Activated T-helper 1 cell treated with Interleukin-2 at 50 U/mL for 16 hours (primary cell): ENCODE measurements at regions not wholly inside any gene's neighbourhood (a gene's known extent, or its start where the extent isn't known, plus 50 kb on each side); places are given as distances from the start of the nearest gene placed in this dataset.

ENCODE experiments used
- DNase-seq: peaks from one replicate; pipeline ENCODE4 v3.0.0-alpha.2; 2020; ENCODE audit warnings: low read depth

DNA sequence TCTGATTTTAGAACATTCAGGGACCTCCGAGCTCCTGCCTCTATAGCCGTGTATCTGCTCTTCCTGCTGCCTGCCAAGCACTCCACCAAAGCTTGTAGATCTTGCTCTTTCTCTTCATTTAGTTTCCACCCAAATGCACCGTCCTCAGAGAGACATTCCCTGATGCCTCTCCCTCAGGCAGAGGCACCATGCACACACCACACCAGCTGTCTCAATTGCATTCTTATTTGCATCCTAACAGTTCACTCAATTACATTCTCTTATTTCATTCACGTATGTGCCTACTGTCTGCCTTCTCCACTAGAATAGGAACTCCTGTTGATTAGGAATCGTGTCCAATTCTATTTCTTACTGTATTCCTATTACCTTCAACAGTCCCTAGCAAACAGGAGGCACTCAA, 845.4 kb upstream of the TMEM132C start:
- DNase-seq = no peak

DNA sequence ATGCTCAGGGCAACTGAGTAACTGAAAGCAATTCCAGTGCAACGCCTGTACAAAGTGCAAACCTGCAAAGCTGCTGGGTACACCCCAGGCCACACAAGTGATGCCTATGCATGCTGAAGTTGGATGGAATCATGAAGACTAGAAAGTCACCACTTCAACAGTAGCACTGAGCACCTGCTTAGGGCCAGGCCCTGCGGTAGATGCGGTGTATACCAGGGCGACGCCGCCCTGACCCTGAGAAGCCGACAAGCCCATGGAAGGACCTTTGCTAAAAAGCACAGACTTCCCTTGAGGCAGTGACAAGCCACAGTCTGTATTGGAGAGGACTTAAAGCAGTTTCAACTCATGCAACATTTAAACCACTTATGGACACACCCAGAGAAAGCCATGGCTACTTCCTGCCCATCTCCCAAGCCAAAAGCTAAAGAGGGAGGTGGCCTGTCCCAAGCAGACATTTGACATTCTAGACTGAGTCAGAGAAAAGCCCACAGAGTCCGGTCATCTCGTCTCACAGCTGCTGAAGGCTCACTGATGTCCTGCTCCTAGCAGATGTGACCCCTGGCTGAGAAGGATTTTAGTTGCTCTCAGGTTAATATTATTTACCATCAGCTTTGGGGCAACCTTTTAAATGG, 843.9 kb upstream of the TMEM132C start:
- no peak for DNase-seq

DNA sequence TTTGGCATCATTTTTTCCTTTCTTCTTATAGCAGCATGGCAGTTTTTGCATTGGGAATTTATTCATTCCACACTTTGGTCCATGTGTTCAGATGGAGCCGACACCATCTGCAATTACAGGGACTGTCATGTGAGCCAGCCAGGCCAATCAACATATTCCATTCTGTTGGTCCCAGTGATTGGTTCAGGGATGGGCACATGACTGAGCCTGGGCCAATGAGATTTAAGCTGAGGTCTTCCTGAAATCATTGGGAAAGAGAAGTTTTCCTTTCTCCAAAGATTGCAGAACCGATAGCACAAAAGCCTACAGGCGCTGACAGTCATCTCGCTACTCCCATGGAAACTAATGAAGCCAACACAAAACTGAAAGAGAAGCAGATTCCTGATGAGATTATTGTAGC, 841.5 kb upstream of the TMEM132C start:
- DNase-seq = no peak

DNA sequence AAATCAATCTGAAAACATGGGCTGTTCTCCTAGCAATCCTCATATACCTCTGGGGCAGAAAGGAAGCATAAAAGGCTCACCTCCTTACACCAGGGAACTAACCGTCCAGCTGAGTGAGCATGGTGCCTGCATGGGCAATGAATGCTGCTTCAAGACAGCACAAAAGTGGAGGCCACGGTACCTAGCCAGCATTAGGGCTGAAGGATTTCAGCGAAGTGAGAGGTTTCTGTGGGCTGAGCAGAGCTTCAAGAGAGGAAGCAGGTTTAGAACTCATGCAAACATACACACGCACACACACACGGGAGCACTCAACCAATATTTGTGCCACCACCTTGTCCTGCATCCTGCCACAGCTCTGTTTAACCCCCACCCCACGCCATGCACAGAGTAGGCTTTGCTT, 838.5 kb upstream of the TMEM132C start:
- DNase-seq = no peak

DNA sequence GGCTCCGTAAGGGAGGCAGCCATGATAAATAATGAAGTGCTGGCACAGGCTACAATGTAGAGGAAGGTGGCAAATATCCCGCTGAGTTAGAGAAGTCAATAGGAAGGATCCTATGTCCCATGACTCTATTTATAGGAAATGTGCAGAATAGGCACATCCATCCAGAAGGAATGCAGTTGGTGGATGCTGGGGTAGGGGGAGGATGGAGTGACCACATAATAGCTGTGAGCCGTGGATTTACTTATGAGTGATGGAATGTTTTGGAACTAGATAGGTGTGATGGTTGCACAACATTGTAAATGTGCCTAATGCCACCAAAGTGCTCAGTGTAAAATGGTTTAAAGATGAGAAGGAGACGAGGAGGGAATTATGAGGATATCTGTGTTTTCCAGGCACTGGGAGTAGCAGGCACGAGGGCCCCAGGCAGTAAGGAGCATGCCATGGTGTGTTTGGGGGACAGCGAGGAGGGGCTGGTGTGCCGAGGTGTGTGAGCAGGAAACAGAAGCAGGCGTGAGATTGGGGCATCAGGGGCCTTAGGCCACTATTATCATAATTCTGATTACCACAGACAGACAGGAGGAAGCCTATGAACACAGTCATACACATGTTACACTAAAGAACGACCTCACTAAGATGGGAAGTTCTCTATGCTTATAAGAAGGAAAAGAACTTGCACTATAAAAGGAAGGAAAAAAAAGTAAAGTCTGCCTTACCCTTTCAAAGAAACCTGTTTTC, 837.3 kb upstream of the TMEM132C start:
- DNase-seq = no peak

DNA sequence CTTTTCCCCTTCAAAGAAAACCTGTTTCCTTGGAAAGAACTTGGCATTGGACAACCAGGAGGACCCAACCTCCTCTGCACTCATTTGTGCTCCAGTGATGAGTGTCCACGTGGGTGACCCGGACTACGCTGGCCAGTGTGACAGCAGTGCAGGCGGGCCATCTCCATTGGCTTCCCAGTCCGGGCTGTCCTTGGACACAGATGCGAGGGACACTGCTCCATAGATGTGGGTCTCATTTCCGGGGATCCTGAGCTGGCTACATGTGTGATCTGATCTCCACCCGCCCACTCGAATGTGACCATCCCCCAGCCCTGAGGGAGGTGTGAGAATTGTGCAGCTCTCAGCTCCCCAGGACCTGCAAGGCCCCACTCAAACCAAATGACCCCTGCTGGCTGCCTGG, 836.6 kb upstream of the TMEM132C start:
- DNase-seq = no peak

DNA sequence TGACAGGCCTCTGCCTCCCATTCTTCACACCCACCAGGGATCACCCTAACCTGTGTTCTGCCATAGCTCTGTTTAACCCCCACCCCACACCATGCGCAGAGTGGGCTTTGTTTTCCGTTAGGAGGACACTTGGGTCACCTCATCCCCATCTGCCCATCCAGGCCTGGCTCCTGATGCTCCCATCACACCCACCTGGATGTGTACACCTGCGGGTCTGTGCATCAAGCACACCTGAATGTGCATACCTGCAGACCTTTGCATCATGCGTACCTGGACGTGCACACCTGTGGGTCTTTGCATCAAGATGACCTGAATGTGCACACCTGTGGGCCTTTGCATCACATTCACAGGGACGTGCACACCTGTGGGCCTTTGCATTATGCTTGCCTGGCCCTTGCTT, 835.8 kb upstream of the TMEM132C start:
- DNase-seq = no peak

DNA sequence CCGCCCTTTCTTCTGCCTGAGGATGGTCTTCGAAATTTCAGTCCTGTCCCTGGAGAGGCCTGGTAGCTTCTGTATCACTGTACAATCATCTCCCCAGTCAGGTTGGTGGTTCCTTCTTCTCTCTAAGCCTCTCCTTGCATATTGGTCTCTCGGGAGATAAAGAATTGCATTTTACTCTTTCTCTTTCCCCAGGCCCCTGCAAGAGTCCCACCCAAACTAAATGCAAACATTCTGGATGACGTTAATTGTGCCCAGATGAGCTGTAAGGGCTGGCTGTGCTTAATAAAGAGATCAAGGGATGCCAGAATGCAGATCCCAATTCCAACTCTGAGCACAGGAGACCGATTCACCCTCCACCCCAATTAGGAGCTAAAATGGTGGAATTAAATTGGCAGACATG, 835.4 kb upstream of the TMEM132C start:
- DNase-seq = no peak

DNA sequence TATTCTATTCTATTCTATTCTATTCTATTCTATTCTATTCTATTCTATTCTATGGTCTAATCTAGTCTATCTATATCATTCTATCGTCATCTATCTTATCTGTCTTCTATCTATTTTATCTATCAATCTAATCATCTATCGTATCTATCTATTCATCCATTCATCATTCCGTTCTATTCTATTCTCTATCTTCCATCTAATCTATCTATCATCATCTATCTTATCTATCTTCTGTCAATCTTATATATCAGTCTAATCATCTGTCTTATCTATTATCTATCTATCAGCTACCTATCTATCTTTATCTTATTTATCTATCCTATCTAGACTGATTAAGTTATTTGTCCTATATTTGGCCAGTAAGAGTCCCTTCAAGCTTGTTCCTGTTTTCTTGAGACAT, 831.5 kb upstream of the TMEM132C start:
- no peak for DNase-seq

DNA sequence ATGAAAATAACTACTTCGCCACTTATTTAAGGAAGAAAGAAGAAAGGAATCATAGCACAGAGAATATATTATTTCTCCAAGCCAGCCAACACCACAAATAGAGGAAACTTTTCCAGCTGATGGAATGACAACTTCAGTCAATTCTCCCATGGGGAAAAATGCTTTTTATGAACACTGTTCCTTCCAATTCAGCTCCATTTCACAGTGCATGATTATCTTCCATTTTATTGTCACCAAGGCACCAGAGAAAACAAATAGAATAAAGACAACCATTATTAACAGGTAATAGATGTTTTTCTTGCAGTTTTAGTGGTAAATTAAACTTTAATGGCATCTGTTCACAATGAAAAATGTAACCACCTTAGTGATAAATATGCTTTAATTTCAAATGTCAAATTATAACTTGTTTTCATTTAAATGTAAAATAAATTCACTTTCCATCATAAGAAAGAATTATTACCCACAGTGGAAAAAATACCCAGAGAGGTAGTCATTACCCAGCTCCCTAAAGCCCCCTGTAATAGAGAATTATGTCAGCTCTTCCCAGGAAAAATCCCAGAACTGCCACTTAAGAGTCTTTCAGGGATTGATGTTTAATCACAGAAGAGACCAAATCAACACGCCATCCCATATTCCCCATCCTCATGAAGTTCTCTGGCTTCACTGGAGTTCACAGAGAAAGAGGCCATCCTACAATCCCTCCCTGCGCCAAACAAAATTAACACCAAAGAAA, 828.3 kb upstream of the TMEM132C start:
- no peak for DNase-seq

DNA sequence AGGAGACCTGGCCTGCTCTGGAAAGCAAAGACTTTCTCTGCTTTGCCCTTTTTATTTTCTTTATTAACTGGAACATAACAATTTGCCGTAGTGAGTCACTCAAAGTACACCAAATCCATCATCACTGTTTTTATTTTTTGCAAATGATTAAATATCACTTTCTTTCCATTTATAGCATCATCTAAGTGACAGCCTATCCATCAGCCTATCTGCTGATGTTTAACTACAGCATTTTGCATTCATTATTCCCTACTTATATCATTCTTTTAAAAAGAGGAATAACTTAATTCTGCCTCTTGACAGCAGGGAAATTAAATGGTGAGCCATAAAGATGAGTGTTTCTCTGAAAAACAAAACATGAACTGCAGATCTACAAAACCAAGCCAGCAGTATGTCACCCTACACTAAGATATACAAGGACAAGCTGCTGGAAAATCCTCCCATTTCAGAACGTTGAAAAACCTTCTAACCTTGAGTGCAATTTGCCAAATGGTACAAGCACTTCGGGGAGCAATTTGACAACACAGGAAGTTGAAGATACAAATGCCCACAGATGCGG, 821.3 kb upstream of the TMEM132C start:
- no peak for DNase-seq

DNA sequence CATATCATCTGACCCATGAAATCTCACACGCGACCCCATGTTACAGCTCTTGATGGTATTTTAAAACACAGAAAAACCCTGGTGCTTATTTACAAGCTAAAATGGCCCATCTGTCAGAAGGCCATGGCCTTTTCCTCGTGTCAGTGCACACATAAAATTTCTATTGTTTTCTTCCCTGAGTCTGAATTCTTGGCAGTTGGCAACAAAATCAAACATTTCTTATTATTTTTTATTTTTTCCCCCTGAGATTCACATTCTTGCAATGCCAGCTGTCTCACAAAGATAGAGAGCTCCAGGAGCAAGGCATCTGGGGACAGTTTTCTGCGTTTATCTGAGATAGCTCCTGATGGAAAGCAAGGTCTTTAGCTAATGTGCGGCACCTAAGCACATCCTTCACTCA, 818.1 kb upstream of the TMEM132C start:
- DNase-seq = no peak

DNA sequence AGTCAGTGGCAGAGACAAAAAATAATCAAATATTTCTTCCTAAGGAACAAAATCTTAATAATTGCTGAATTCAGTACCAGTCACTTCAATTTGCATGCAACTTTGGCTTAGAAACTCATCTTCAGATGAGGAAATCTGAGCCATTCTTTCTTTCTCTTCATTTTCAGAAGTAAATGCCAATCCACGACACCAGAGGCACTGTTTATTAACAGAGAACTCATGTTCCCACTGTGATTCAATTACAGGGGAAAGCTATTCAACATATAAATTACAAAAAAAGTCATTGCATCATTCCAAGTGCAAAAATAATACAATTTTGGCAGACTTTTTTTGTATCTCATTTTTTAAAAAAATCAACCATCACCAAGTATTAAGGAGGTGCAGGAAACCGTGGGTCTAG, 816.1 kb upstream of the TMEM132C start:
- DNase-seq = no peak

DNA sequence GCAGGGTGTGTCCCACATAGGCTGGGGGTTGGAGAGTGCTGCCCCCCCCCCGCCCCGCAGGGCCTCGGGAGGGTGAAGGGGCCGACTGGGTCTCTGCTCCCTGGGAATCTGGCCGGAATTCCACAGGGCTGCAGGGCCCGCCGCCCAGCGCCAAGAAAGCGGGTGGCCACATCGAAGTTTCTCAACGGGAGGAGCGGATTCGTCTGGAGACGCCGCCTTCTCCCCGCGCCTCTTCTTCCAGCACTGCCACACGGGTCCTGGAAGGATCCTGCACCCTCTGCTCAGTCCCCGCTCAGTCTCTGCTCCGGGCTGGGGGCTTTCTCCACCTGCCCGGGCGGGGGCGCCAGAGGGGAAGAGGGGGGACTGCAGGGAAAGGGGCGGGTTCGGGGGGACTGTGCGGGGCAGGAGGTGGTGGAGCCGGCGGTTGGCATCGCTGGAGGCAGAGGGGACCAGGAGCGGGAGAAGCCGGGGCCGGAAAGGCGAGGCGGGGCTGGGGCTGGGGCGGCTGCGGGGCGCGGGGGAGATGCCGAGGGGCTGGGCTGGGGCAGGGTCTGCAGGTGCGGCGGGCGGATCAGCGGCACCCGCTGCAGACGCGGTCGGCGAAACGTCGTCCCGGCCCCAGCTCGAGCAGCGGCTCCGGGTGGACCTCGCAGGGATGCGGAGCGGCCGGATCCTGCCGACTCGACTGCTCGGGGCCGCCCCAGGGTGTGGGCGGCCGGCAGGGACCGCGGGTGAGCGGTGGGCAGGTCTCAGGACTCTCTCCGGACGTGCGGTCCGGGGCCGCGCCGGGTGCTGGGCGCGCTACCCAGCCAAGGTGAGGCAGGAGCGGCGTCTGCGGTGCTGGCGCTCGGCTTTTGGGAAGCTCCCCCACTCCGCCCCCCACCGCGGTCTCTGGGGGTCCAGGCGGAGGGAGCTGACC, 811.4 kb upstream of the TMEM132C start:
- DNase-seq = no peak

DNA sequence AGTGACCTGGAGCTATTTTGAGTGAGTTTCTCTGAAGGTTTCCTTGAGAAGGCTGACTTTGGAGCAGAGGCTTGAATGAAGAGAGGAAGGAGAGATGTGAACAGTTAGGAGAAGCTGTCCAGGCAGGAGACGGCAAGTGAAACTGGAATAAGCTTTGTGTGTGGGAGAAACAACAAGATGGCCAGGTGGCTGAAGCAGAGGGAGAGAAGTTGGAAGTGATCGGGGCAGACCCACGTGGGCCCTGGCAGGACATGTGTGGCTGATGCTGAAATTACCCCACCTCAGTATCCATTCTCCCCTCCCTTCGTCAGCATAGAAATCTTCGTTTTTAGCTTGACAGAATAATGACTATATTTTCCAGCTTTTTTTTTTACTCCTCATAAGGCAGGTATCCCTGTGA, 809.2 kb upstream of the TMEM132C start:
- DNase-seq = no peak

DNA sequence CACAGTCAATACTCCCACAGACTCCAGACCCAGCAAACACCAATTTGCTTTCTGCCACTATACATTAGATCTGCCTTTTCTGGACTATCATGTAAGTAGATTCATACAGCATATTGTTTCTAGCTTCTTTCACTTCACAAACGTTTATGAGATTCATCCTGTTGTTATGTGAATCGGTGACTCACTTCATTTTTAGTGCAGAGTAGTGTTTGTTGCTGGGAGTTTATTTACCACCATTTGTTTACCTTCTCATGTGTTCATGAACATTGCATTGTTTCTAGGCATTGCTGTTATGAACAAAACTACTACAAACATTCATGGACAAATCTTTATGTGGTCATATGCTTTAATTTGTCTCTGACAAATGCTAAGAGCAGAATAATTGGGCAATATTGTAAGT, 807.8 kb upstream of the TMEM132C start:
- no peak for DNase-seq

DNA sequence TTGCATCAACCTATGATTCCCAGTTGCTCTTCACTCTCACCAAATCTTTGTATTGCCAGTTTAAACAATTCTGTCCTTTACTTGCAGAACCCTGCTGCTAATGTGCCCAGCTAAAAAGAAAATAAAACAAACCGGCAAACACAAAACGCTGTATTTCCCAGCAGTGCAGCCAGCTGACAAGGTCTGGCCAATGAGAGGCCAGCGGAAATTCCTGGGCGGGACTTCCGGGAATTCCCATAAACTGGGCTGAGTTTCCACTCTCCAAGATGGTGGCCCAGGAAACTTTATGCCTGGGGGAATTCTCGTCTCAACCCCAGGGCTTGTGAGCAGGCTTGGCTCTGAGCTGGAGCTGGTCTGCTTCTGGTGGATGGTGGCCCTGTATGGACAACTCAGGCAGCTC, 807.3 kb upstream of the TMEM132C start:
- DNase-seq = no peak

DNA sequence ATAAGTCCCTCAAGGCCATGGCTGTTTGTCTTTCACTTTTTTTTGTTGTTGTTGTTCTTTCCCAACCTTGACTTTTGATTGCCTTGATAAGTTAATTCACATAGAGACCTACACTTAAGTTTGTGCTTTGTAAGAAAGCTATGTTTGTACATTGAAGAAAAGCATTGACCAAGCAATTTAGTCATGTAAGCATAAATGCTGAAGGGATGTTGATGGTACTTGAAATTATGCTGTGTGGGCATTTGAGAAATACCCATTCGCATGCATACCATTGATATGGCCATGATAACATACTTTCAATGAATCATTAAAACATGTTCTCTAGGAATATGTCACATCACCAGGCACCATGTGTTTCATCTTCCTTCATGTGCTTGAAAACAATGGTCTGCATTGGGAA, 803.7 kb upstream of the TMEM132C start:
- no peak for DNase-seq

DNA sequence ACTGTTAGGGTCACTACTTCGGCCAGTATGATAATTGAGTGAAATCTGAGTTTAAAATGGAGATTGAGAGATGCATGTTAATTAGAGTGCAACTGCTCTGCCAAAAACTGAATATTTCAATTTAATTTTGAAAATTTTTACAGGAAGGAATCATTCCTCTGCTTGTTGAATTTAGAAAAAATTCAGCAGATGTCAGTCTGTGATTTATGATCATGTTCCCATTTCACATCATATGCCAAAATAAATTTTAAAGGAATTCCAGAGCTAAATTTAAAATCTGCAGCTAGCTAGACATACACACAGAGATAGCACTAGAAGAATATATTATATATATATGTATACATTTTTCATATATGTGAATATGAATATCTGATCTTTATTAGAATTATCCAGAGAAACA, 797.6 kb upstream of the TMEM132C start:
- no peak for DNase-seq

DNA sequence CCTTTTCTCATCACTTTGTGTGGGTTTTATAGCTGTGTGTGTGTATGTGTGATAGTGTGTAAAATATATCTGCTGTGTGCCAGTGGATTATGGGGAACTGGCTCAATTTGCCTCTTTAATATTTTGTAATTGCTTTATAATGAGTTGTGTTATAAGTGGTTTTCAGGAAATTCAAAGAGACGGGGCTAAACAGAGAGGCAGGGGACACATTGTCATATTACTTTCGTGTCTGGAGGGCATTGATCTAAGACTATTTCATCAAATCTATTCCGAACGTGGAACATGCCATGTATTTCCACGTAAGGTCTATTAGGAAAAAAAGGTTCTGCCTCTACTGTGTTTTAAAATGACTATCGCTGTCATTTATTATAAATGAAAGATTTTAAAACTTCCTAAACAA, 793.2 kb upstream of the TMEM132C start:
- DNase-seq = no peak

DNA sequence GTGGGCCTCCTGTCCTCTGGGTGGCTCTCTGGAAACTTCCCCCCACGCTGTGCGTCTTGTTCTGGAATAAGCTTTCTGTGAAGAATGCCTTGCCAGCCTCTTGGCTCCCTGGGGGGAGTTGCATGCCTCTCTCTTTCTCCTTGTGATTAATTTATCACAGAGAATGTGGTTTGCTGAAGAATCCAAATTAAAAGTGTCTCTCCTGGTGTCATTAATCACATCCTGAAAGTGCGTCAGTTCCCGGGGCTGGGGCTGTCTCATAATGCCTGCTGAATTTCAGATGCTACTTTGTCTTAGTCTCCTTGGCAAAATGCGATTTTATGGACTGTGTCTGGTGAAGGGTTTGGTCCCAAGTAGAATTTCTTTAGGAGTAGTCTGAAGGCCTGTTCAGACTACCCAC, 787.7 kb upstream of the TMEM132C start:
- DNase-seq = no peak

DNA sequence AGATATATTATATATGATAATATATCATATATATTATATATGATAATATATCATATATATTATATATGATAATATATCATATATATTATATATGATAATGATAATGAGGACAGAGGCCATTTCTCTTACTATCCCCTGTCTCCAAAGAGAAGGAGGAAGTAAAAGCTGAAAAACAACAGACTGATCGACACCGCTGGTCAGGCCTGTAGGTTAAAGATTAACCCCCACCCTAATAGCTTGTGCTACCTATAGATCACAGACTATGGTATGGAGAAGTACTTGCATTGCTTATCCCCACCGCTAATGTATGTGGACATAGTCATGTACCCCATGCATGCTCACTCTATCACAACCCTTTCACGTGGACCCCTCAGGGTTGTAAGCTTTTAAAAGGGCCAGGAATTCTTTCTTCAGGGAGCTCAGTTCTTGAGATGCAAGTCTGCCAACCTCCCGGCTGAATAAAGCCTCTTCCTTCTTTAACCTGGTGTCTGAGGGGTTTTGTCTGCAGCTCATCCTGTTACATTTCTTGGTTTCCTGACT, 786.1 kb upstream of the TMEM132C start:
- DNase-seq = no peak
